ENCODE measurements at regions not wholly inside any gene's neighbourhood (a gene's known extent, or its start where the extent isn't known, plus 50 kb on each side); places are given as distances from the start of the nearest gene placed in this dataset.

DNA sequence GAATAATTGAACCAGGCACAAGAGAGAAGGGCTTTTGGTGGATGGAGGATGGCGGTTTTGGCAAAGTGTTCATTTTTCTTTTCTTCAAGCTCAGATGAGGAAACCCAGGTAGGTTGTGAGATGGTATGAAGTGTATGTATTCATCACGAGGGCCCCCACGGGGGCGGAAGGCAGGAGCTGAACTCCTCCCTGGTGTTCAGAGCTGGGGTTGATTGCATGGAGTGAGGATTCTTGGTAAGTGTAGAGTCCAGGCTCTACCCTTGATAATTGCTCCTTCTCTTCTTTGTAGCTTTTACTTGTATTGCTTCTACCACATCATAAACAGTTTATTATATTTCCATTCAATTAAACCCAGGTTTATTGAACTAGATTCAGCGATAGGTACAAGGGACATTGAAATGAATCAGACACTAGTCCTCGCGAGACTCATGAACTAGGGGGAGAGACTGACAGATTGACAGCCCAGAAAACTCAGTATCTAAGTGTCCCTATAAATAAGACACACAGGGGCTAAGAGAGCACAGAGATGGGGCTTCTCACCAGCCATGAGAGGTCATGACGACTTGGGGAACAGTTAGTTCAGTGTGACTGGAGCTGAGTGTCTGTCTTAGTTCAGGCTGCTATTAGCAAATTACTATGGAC, 116.7 kb upstream of the KLF4 start:
- no peaks in the 10 kb centered on the region for H4K20me1 ChIP-seq (ENCODE audit: control insufficient read depth, insufficient read depth, insufficient read length)
- no peak overlapping the region for H3K14ac ChIP-seq (ENCODE audit: insufficient read depth, low read length)
- no peaks in the 10 kb centered on the region for H3K23me2 ChIP-seq (ENCODE audit: insufficient read length, low read depth, low read length, poor library complexity, severe bottlenecking)
- H2BK120ac ChIP-seq (ENCODE audit: low read depth, low read length, poor library complexity, severe bottlenecking) = no peak overlapping the region
- H3K79me1 ChIP-seq (ENCODE audit: insufficient read depth, low read depth, low read length, poor library complexity, severe bottlenecking) = no peaks in the 10 kb centered on the region
- H3K9me3 Mint-ChIP-seq = no peaks in the 10 kb centered on the region; a peak in 1 of 5 replicates
- no peak for DNase-seq
- H2AFZ ChIP-seq (ENCODE audit: low read length) = no peak overlapping the region
- no peak overlapping the region for H2BK20ac ChIP-seq (ENCODE audit: low read depth, low read length, poor library complexity, severe bottlenecking)
- no peaks in the 10 kb centered on the region for H3K79me2 ChIP-seq (ENCODE audit: insufficient read depth, low read length)
- H3K4me3 Mint-ChIP-seq = no peak overlapping the region
- H4K91ac ChIP-seq (ENCODE audit: insufficient read length, low read depth, low read length) = no peak overlapping the region
- no peak overlapping the region for H3K23ac ChIP-seq (ENCODE audit: insufficient read length, low read depth, low read length)
- H3K4me1 Mint-ChIP-seq = no peaks in the 10 kb centered on the region
- H3K4me1 ChIP-seq (ENCODE audit: insufficient read depth, low read length) = no peaks in the 10 kb centered on the region
- H2BK5ac ChIP-seq (ENCODE audit: insufficient read length, low read length) = no peak overlapping the region
- no peaks in the 10 kb centered on the region for H3K27me3 ChIP-seq (ENCODE audit: insufficient read depth, low read length)
- no peak overlapping the region for H2AK5ac ChIP-seq (ENCODE audit: insufficient read length, low read length)
- H3K4me2 ChIP-seq (ENCODE audit: insufficient read depth, insufficient read length, low read length) = no peak overlapping the region
- H3T11ph ChIP-seq (ENCODE audit: low read length) = no peak overlapping the region
- no peak overlapping the region for H3K27ac ChIP-seq (ENCODE audit: insufficient read length, low read depth, low read length)
- no peak overlapping the region for H3K4ac ChIP-seq (ENCODE audit: low read depth, low read length)
- no CpG with 5 or more reads among the region's 8 CpGs for WGBS (ENCODE audit: extremely low coverage, insufficient read length, low lambda C conversion rate)
- no peak overlapping the region for H3K18ac ChIP-seq (ENCODE audit: insufficient read length, low read depth, low read length)
- no peaks in the 10 kb centered on the region for H3K9me3 ChIP-seq (ENCODE audit: control insufficient read depth, low read depth, low read length)
- TF ChIP-seq, protein P1, sequence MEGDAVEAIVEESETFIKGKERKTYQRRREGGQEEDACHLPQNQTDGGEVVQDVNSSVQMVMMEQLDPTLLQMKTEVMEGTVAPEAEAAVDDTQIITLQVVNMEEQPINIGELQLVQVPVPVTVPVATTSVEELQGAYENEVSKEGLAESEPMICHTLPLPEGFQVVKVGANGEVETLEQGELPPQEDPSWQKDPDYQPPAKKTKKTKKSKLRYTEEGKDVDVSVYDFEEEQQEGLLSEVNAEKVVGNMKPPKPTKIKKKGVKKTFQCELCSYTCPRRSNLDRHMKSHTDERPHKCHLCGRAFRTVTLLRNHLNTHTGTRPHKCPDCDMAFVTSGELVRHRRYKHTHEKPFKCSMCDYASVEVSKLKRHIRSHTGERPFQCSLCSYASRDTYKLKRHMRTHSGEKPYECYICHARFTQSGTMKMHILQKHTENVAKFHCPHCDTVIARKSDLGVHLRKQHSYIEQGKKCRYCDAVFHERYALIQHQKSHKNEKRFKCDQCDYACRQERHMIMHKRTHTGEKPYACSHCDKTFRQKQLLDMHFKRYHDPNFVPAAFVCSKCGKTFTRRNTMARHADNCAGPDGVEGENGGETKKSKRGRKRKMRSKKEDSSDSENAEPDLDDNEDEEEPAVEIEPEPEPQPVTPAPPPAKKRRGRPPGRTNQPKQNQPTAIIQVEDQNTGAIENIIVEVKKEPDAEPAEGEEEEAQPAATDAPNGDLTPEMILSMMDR (conservative IDR thresholded peaks at IDR 0.05) = no peak
- no peak overlapping the region for H4K5ac ChIP-seq (ENCODE audit: insufficient read length, low read depth, low read length)
- H3K9ac ChIP-seq (ENCODE audit: extremely low read depth, insufficient read length, low read length) = no peak overlapping the region
- H3K56ac ChIP-seq (ENCODE audit: insufficient read length, low read depth, low read length) = no peak overlapping the region
- no peak overlapping the region for H2BK15ac ChIP-seq (ENCODE audit: low read depth, low read length)
- no peak overlapping the region for H2BK12ac ChIP-seq (ENCODE audit: insufficient read length, low read depth, low read length)
- no peak overlapping the region for H4K8ac ChIP-seq (replicated peaks; ENCODE audit: insufficient read length, low read depth, low read length)
- no peaks in the 10 kb centered on the region for H3K27me3 Mint-ChIP-seq (ENCODE audit: low read depth)
- H3K36me3 Mint-ChIP-seq (ENCODE audit: insufficient read depth in 1 of 3, low read depth in 3 of 3) = no peaks in the 10 kb centered on the region
- H3K27ac Mint-ChIP-seq = peak overlapping the region in 2 of 3 experiments; percentile 18 to 53; a peak in 2 of 7 replicates
